ENCODE measurements at regions not wholly inside any gene's neighbourhood (a gene's known extent, or its start where the extent isn't known, plus 50 kb on each side); places are given as distances from the start of the nearest gene placed in this dataset.
"Not testable (repeated sequence)": the region's sequence is repeated elsewhere in the genome, so short reads cannot be mapped to it uniquely, and the experiment has no call there.

DNA sequence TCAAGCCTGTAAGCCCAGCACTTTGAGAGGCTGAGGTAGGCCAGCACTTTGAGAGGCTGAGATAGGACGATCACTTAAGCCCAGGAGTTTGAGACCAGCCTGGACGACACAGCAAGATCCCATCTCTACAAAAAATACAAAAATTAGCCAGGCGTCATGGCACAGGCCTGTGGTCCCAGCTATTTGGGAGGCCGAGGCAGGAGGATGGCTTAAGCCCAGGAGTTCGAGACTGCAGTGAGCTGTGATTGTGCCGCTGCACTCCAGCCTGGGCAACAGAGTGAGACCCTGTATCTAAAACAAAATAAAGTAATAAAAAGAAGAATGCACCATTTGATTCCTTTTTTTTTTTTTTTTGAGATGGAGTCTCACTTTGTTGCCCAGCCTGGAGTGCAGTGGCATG is 76.4 kb upstream of the NCOR2 start:
- TF ChIP-seq, protein P1, sequence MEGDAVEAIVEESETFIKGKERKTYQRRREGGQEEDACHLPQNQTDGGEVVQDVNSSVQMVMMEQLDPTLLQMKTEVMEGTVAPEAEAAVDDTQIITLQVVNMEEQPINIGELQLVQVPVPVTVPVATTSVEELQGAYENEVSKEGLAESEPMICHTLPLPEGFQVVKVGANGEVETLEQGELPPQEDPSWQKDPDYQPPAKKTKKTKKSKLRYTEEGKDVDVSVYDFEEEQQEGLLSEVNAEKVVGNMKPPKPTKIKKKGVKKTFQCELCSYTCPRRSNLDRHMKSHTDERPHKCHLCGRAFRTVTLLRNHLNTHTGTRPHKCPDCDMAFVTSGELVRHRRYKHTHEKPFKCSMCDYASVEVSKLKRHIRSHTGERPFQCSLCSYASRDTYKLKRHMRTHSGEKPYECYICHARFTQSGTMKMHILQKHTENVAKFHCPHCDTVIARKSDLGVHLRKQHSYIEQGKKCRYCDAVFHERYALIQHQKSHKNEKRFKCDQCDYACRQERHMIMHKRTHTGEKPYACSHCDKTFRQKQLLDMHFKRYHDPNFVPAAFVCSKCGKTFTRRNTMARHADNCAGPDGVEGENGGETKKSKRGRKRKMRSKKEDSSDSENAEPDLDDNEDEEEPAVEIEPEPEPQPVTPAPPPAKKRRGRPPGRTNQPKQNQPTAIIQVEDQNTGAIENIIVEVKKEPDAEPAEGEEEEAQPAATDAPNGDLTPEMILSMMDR (IDR thresholded peaks at IDR 0.05; ENCODE audit: poor library complexity), result not testable (repeated sequence)
- not testable (repeated sequence) for TF ChIP-seq EZH2phosphoT487 (IDR thresholded peaks at IDR 0.05; ENCODE audit: low read depth, severe bottlenecking, unreplicated experiment); EZH2 (IDR thresholded peaks at IDR 0.05; ENCODE audit: borderline replicate concordance)

Measured in hepatocyte (in vitro differentiated cells).